GM23338 (cell line): ENCODE measurements at regions not wholly inside any gene's neighbourhood (a gene's known extent, or its start where the extent isn't known, plus 50 kb on each side); places are given as distances from the start of the nearest gene placed in this dataset.

ENCODE experiments used
- ATAC-seq: fragments of 200-7000 bp; cut with Tn5 transposase; 3 replicates; pipeline ENCODE4 v1.9.1; 2020
- DNase-seq: peaks from one replicate; pipeline ENCODE4 v3.0.0-alpha.2; 2015; ENCODE audit warnings: low spot score
- H2AFZ ChIP-seq: fragments of 200-600 bp; sonication (generic); 2 replicates; pipeline ENCODE4 v1.8.0; 2016; ENCODE audit warnings: antibody characterized with exemption, mild to moderate bottlenecking, moderate library complexity
- H3F3A ChIP-seq: fragments of 200-600 bp; sonication (generic); replicated peaks from 2 replicates; pipeline ENCODE4 v1.8.0; 2017; ENCODE audit warnings: antibody characterized with exemption, mixed run types, low read depth
- H3K27ac ChIP-seq: fragments of 200-600 bp; sonication (generic); 2 replicates; pipeline ENCODE4 v1.6.1; 2016; ENCODE audit warnings: low read depth
- H3K27me3 ChIP-seq: fragments of 200-600 bp; sonication (generic); 2 replicates; pipeline ENCODE4 v1.8.0; 2016; ENCODE audit warnings: mild to moderate bottlenecking, mixed run types, moderate library complexity; ENCODE audit not compliant: insufficient read depth
- H3K36me3 ChIP-seq: fragments of 200-600 bp; sonication (generic); 2 replicates; pipeline ENCODE4 v1.8.0; 2016; ENCODE audit warnings: mild to moderate bottlenecking; ENCODE audit not compliant: insufficient read depth
- H3K4me1 ChIP-seq: fragments of 200-600 bp; sonication (generic); 2 replicates; pipeline ENCODE4 v1.8.0; 2016; ENCODE audit warnings: mild to moderate bottlenecking, moderate library complexity; ENCODE audit not compliant: insufficient read depth
- H3K4me2 ChIP-seq: fragments of 200-600 bp; sonication (generic); 2 replicates; pipeline ENCODE4 v1.7.1; 2017; ENCODE audit warnings: mixed run types
- H3K4me3 ChIP-seq: fragments of 200-600 bp; sonication (generic); 2 replicates; pipeline ENCODE4 v1.6.1; 2016; ENCODE audit warnings: mixed run types
- H3K79me2 ChIP-seq: fragments of 200-600 bp; sonication (generic); replicated peaks from 2 replicates; pipeline ENCODE4 v1.8.0; 2017; ENCODE audit warnings: mild to moderate bottlenecking; ENCODE audit not compliant: insufficient read depth
- H3K9me2 ChIP-seq: fragments of 200-600 bp; sonication (generic); 2 replicates; pipeline ENCODE4 v1.8.0; 2017; ENCODE audit not compliant: insufficient read depth
- H4K20me1 ChIP-seq: fragments of 200-600 bp; sonication (generic); replicated peaks from 2 replicates; pipeline ENCODE4 v1.8.0; 2017; ENCODE audit warnings: mild to moderate bottlenecking; ENCODE audit not compliant: insufficient read depth
- H3K27ac Mint-ChIP-seq: 2 replicates; pipeline ENCODE4 v1.8.0; 2020; ENCODE audit warnings: inconsistent platforms, mild to moderate bottlenecking, moderate library complexity, mixed read lengths
- H3K27me3 Mint-ChIP-seq: 3 replicates; pipeline ENCODE4 v1.8.0; 2022; ENCODE audit warnings: low read depth, mild to moderate bottlenecking, moderate library complexity, mixed read lengths, inconsistent platforms; ENCODE audit not compliant: insufficient read depth, poor library complexity
- H3K36me3 Mint-ChIP-seq: 3 replicates; pipeline ENCODE4 v1.8.0; 2021; ENCODE audit warnings: low read depth, mild to moderate bottlenecking, inconsistent platforms, moderate library complexity, mixed read lengths
- H3K4me1 Mint-ChIP-seq: 3 replicates; pipeline ENCODE4 v1.8.0; 2020; ENCODE audit warnings: mild to moderate bottlenecking, inconsistent platforms, mixed read lengths
- H3K4me3 Mint-ChIP-seq: 3 replicates; pipeline ENCODE4 v1.8.0; 2021; ENCODE audit warnings: moderate library complexity, mild to moderate bottlenecking, inconsistent platforms, mixed read lengths
- H3K9me3 Mint-ChIP-seq: 3 replicates; pipeline ENCODE4 v1.8.0; 2020; ENCODE audit warnings: moderate library complexity, mild to moderate bottlenecking, inconsistent platforms, mixed read lengths
- EZH2 ChIP-seq: fragments of 200-600 bp; sonication (generic); IDR thresholded peaks from one replicate; pipeline ENCODE4 v1.8.0; 2017; ENCODE audit warnings: antibody characterized with exemption, mild to moderate bottlenecking, low read depth; ENCODE audit not compliant: unreplicated experiment
- JUNB ChIP-seq: IDR thresholded peaks from one replicate; pipeline ENCODE4 v1.6.1; 2016; ENCODE audit warnings: antibody characterized with exemption; ENCODE audit not compliant: unreplicated experiment
- POLR2AphosphoS5 ChIP-seq: IDR thresholded peaks from 2 replicates; pipeline ENCODE4 v1.6.1; 2016; ENCODE audit warnings: antibody characterized with exemption, low read depth
- ZNF331 ChIP-seq: fragments of 250-450 bp; sonication (Bioruptor Pico); IDR thresholded peaks from 2 replicates; pipeline ENCODE4 v1.5.0; 2020; ENCODE audit warnings: low read depth, mild to moderate bottlenecking, moderate library complexity
- ZNF462 ChIP-seq: fragments of 250-450 bp; sonication (Bioruptor Pico); IDR thresholded peaks from 2 replicates; pipeline ENCODE4 v1.5.0; 2020; ENCODE audit warnings: mild to moderate bottlenecking, moderate library complexity
- TF ChIP-seq, protein P1 (sequence below): IDR thresholded peaks from 2 replicates; pipeline ENCODE4 v1.6.1; 2016; ENCODE audit warnings: antibody characterized with exemption
- TF ChIP-seq, protein P2 (sequence below), 2 experiments: fragments of 200-600 bp in 1 of 2; sonication (generic) in 1 of 2; conservative IDR thresholded peaks; 2 replicates each; pipeline versions ENCODE4 v1.5.1 to v1.6.1; 2016 to 2017; ENCODE audit warnings: antibody characterized with exemption in 2 of 2, low read depth in 2 of 2, mild to moderate bottlenecking in 2 of 2, moderate library complexity in 1 of 2
- TF ChIP-seq, protein P3 (sequence below): IDR thresholded peaks from one replicate; pipeline ENCODE4 v1.6.1; 2018; ENCODE audit warnings: antibody characterized with exemption; ENCODE audit not compliant: unreplicated experiment

DNA sequence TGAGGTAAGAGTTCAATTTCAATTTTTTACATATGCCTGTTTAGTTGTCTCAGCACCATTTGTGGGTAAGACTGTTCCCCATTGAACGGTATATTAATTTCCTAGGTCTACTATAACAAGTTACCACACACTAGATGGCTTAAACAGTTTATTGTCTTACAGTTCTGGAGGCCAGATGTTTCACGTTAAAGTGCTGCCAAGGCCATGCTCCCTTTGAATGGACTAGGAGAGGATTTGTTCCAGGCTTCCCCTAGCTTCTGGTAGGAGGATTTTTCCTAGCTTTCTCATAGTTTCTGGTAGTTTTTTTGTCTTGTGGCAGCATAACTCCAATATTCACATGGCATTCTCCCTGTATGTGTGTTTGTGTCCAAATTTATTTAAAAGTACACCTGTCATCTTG is 149.3 kb upstream of the CYSLTR1 start (continued):
- TF ChIP-seq, protein P1, sequence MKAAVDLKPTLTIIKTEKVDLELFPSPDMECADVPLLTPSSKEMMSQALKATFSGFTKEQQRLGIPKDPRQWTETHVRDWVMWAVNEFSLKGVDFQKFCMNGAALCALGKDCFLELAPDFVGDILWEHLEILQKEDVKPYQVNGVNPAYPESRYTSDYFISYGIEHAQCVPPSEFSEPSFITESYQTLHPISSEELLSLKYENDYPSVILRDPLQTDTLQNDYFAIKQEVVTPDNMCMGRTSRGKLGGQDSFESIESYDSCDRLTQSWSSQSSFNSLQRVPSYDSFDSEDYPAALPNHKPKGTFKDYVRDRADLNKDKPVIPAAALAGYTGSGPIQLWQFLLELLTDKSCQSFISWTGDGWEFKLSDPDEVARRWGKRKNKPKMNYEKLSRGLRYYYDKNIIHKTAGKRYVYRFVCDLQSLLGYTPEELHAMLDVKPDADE, result no peak
- TF ChIP-seq JUNB (no peak), EZH2 (no peak), ZNF331 (CRISPR knock-in tag) (no peak), ZNF462 (no peak)

GRCh38 chrX:78456909-78457308 is 129.5 kb upstream of the CYSLTR1 start:
- ATAC-seq, result no peak
- H3K36me3 ChIP-seq, result no peaks in the 10 kb centered on the region
- no peak overlapping the region for H3K4me3 Mint-ChIP-seq
- no peak overlapping the region for H3K4me3 ChIP-seq
- no peaks in the 10 kb centered on the region for H3K4me1 Mint-ChIP-seq
- no peaks in the 10 kb centered on the region for H3K79me2 ChIP-seq
- peaks cover 2% of the 10 kb centered on the region; the same call in 1 of the 3 replicates for H3K36me3 Mint-ChIP-seq
- H3K27me3 Mint-ChIP-seq, result no peaks in the 10 kb centered on the region
- H3K27ac Mint-ChIP-seq, result no peak overlapping the region
- H3K9me2 ChIP-seq, result no peaks in the 10 kb centered on the region
- peaks cover 8% of the 10 kb centered on the region; the same call in 2 of the 3 replicates for H3K9me3 Mint-ChIP-seq
- DNase-seq, result no peak
- H3K27me3 ChIP-seq, result no peaks in the 10 kb centered on the region
- H3K27ac ChIP-seq, result no peak overlapping the region
- no peaks in the 10 kb centered on the region for H4K20me1 ChIP-seq
- H2AFZ ChIP-seq, result no peak overlapping the region
- no peaks in the 10 kb centered on the region for H3K4me1 ChIP-seq
- H3K4me2 ChIP-seq, result no peak overlapping the region
- no peaks in the 10 kb centered on the region for H3F3A ChIP-seq
- no peak for TF ChIP-seq POLR2AphosphoS5
- TF ChIP-seq, protein P2, sequence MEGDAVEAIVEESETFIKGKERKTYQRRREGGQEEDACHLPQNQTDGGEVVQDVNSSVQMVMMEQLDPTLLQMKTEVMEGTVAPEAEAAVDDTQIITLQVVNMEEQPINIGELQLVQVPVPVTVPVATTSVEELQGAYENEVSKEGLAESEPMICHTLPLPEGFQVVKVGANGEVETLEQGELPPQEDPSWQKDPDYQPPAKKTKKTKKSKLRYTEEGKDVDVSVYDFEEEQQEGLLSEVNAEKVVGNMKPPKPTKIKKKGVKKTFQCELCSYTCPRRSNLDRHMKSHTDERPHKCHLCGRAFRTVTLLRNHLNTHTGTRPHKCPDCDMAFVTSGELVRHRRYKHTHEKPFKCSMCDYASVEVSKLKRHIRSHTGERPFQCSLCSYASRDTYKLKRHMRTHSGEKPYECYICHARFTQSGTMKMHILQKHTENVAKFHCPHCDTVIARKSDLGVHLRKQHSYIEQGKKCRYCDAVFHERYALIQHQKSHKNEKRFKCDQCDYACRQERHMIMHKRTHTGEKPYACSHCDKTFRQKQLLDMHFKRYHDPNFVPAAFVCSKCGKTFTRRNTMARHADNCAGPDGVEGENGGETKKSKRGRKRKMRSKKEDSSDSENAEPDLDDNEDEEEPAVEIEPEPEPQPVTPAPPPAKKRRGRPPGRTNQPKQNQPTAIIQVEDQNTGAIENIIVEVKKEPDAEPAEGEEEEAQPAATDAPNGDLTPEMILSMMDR (conservative IDR thresholded peaks at IDR 0.05; ENCODE audit: low read depth in 2 of 2), result no peak
- TF ChIP-seq, protein P3, sequence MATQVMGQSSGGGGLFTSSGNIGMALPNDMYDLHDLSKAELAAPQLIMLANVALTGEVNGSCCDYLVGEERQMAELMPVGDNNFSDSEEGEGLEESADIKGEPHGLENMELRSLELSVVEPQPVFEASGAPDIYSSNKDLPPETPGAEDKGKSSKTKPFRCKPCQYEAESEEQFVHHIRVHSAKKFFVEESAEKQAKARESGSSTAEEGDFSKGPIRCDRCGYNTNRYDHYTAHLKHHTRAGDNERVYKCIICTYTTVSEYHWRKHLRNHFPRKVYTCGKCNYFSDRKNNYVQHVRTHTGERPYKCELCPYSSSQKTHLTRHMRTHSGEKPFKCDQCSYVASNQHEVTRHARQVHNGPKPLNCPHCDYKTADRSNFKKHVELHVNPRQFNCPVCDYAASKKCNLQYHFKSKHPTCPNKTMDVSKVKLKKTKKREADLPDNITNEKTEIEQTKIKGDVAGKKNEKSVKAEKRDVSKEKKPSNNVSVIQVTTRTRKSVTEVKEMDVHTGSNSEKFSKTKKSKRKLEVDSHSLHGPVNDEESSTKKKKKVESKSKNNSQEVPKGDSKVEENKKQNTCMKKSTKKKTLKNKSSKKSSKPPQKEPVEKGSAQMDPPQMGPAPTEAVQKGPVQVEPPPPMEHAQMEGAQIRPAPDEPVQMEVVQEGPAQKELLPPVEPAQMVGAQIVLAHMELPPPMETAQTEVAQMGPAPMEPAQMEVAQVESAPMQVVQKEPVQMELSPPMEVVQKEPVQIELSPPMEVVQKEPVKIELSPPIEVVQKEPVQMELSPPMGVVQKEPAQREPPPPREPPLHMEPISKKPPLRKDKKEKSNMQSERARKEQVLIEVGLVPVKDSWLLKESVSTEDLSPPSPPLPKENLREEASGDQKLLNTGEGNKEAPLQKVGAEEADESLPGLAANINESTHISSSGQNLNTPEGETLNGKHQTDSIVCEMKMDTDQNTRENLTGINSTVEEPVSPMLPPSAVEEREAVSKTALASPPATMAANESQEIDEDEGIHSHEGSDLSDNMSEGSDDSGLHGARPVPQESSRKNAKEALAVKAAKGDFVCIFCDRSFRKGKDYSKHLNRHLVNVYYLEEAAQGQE, result no peak
- TF ChIP-seq, protein P1, result no peak
- no peak for TF ChIP-seq EZH2
